SH-SY5Y (cell line): ENCODE measurements at regions not wholly inside any gene's neighbourhood (a gene's known extent, or its start where the extent isn't known, plus 50 kb on each side); places are given as distances from the start of the nearest gene placed in this dataset.

Source experiments
- GATA2 ChIP-seq: IDR thresholded peaks from 2 replicates; pipeline ENCODE4 v1.6.1; 2011; ENCODE audit warnings: mild to moderate bottlenecking, low read depth, low read length
- GATA3 ChIP-seq: IDR thresholded peaks from 2 replicates; pipeline ENCODE4 v1.6.1; 2011; ENCODE audit warnings: low read depth, mild to moderate bottlenecking, low read length, moderate library complexity

DNA sequence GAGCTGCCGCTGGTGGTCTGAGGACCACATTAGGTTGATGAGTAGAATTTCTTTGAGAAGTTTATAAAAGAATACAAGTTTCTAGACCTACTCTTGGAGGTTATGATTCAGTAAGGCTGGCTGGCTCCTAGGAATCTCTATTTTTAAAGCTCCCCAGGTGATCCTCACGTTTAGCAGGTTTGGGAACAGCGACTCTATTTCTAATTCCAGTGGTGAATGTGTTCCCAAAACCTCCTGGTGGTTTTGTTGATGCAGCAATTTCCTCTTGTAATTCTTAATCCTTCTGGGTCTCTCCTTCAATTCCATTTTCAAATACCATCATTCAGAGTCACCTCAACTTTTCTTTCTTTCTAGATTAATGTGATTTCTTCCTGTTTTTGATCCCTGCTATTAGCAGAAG lies 215.9 kb upstream of the RFX3 start:
- TF ChIP-seq GATA3 (no peak), GATA2 (no peak)

DNA sequence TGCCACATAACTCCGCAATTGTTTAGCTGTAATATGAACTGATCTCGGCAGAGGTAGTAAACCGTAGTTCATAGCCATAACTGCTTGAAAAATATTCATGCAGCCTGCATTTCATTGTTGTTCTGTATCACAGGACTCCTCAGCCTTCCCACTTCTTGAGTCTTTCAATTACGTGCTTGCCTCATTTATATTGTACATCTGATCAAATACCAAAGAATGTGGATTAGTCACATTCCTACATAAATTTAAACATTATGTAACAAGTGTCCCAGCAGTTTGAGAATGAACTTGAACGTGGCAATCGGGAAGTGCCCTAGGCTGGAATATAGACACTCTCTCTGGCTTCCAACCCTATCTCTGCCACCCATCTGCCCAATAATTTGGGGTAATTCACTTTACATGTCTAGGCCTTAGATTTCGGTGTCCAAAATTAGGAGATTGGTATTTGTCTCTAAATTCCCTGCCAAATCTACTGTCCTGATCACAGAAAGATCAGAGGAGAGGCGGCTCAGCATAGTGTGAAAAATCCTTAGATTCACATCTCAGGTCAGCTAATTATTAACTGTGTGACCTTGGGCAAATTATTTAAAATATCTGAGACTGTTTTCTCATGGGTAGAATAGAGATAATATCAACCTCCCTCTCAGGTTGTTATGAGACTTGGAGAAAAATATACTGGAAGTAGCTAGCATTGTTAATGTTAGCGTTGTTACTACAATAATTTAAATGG lies 215.1 kb upstream of the RFX3 start:
- TF ChIP-seq GATA3: no peak
- TF ChIP-seq GATA2: no peak; the same call in 1 of the 2 replicates

DNA sequence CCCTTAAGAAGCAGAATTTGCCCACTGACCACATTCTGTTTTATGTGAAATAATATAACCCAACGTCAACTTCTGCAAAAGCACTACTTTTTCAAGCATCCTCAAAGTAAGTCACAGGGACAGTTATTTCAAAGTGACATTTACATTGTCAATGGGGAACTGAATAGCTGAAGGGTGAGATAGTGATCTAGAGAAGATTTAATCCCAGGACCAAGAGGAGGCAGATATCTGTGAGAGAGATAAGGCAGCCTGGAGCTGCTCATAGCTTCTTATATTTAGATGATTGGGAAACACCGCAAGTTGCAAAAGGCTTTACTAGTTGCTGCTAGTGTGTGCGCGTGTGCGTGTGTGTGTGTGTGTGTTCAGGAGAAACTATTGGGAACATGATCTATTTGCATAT lies 210.4 kb upstream of the RFX3 start:
- no peak for TF ChIP-seq GATA2
- TF ChIP-seq GATA3: no peak

DNA sequence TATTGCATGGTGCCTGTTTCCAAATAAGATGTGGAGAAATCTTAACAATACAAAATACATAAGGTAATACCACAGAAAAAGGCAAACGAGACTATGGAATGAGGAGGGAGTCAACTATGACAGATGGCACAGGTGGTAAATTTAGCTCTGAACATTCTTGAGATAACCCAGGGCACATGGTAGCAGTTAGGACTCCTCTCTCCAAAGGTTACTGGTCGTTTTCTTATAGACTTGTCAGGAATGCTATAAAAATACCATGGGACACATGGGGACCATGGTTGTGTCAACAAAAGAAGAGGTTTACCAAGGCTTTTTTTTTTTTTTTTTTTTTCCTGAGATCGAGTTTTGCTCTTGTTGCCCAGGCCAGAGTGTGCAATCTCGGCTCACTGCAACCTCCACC lies 209.4 kb upstream of the RFX3 start:
- TF ChIP-seq GATA2: no peak
- no peak for TF ChIP-seq GATA3

DNA sequence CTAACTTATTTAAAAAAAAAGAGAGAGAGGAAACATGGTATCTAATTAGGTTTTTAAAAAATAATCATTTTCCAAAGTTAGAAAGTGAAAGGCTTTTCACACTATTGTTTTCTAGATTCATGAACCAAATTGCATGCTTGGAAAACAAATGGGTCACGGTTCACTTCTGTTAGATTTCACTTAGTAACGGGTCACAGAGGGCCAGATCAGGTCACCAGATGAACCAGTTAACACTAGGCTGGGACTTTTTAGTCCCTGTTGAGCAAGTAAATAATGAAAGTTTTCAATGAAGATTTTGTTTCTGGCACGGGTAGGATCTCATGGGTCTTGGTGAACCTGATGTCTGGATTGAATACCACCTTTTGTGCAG lies 207.2 kb upstream of the RFX3 start:
- TF ChIP-seq GATA2: no peak
- no peak for TF ChIP-seq GATA3

DNA sequence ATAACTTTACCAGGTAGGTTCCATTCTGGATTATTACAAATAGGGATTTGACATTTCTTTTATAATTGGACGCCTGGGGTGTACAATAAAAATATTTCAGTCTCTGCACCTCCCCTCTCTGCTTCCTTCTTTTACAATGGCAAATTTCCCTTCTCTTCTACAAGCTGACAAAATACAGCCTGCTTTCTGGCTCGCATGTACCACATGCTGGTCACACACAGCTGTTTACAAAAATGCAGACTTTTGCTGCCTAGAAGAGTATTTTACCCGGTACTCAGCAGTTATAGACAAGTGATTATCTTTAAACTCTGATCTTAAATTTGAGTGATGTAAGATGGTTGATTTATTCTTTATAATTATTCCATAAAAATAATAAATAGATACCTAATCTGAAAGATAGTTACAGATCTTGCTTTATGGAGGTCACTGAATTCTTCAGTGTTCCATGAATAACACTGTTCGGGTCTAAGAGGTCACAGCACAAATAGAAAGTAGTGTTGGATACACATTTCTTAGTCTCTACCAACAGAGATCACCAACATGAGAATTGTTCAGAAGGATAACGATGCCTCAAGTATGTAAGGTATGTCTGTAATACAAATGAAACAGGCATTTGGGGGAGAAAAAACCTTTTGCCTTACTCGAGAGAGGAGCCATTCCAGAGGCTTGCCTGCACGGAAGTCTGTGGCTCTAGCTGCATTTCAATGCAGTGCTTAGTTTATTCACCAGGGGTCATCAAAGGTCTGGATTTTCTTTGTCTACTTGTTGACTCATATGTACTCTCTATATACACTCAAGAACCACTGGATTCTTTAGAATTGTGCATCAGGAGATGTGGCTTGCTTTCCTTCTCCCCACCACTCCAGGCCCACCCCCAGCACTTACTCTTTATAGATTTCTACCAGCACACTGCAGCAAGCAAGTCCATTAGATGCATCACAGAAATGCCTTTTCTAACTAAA lies 206.6 kb upstream of the RFX3 start:
- TF ChIP-seq GATA2 (no peak), GATA3 (no peak)

DNA sequence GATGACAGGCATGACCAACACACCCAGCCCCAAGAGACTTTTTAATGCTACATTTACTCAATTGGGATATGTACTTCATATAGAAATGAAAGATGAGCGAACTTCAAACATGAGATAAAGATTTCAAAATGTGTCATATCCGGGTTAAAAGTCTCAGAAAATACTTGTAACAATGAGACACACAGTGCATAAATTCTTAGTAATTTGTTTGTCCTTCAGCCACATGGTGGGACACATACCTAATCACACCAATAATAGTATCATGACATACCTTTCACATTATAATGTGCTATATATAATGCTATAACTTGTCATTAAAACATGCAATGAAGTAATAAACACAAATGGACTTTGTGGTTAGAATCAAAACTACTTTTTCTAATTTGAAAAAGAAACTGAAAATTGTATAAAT lies 204.7 kb upstream of the RFX3 start:
- TF ChIP-seq GATA2: no peak
- no peak for TF ChIP-seq GATA3

DNA sequence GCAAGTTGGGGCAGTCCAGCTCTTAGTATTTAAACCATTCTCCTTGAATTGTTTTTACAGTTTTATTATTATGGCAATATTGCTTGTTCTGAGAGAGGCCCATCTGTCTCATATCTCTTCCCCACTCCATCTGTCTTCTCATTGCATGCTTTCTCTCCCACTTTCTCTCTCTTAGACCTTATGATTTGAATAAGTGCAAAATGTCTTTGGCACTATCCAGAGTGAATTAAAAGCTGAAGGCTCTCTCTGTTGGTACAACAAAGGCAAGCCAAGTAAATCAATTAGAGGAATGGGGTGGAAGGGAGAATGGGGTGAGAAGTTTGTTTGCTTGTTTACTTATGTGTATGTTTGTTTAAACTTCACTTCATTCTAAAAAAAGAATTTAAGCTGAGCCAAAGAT lies 195.3 kb upstream of the RFX3 start:
- TF ChIP-seq GATA2 (no peak), GATA3 (no peak)

DNA sequence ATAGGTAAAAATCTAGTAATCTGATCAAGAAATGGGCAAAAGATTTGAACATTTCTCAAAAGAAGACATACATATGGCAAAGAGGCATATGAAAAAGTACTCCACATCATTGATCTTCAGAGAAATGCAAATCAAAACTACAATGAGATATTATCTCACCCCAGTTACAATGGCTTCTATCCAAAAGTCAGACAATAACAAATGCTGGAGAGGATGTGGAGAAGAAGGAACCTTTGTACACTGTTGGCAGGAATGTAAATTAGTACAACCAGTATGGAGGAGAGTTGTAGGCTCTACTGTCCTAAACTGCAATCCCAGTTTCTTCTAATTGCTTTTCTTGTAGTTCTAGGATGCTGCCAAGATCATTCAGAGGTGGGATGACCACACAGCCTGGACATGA lies 193.5 kb upstream of the RFX3 start:
- TF ChIP-seq GATA2 (no peak), GATA3 (no peak)

DNA sequence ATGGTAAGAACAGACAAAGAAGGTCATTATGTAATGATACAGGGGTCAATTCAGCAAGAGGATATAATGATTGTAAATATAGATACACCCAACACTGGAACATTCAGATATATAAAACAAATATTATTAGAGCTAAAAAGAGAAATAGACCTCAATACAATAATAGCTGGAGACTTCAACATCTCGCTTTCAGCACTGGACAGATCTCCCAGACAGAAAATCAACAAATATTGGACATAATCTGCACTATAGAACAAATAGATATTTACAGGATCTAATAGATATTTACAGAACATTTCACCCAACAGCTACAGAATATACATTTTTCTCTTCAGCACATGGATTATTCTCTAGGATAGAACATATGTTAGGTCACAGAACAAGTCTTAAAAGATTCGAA lies 190.6 kb upstream of the RFX3 start:
- TF ChIP-seq GATA2: no peak
- no peak for TF ChIP-seq GATA3

DNA sequence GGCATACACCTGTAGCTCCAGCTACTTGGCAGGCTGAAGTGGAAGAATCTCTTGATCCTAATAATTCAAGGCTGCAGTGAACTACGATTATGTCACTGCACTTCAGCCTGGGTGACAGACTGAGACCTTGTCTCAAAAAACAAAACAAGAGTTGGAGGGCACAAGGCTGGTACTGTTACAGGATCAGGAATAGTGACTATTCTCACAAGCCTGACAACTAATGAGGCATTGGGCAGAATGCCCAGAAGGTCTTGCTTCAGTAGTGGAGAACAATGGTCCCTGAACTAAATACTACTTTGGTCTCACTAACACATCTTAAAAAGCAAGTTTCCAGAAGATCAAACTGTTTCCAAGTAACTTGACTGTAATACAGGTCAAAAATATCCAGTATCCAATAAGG lies 182.9 kb upstream of the RFX3 start:
- no peak for TF ChIP-seq GATA3
- no peak for TF ChIP-seq GATA2

DNA sequence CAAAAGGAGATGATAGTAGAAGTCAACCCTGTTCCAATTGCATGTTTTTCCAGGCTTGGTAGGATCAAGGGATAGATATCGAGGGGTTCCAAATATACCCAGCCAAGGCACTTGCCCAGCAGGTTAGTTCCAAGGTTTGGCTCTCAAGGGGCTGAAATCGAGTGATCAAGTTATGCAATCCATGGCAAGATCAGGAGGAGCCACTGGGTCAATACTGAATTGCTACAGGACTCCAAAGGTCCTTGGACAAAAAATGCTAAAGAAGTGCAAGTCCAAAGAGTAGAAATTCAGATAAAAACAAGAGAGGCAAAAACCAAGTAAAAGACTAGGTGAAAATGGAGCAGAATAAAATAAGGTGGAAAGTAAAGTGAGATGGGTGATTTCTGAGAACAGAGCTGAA lies 179.1 kb upstream of the RFX3 start:
- TF ChIP-seq GATA3: no peak
- no peak for TF ChIP-seq GATA2

DNA sequence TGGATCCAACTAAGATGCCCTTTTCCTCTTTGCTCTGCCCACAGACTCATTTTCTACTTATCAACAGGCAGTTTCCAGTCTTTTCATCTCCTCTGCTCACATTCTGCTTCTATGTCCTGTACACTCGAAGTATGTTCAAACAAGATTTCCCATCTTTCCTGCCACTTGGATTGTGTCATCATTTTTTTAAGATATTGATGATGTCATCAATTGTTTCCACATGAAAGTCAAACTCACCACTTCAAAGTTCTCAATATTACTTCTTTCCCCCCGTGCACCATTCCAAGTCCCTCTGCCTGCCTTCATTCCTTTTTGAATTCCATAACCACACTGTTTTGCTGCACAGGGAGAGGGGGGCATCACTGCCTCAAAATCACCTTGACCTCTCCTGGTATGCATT lies 175.0 kb upstream of the RFX3 start:
- TF ChIP-seq GATA2 (no peak), GATA3 (no peak)

DNA sequence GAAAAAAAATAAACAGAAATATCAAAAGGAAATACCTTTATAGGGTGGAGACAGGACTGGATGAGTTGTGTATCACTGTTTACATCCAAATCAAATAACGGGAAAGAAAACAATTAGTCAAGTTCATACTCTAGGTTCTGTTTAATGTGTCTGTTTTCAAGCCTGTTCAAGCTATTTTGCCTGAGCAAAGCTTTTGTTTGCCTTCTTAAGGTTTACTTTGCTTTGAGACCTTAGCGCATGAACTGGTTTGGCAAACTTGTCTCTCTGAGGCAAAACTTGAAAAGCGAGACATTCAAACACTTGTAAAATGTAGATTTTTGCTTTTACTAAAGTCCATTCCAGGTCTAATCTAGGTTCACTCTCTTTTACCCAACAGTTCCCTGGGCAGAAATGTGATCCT lies 174.1 kb upstream of the RFX3 start:
- TF ChIP-seq GATA3 (no peak), GATA2 (no peak)

DNA sequence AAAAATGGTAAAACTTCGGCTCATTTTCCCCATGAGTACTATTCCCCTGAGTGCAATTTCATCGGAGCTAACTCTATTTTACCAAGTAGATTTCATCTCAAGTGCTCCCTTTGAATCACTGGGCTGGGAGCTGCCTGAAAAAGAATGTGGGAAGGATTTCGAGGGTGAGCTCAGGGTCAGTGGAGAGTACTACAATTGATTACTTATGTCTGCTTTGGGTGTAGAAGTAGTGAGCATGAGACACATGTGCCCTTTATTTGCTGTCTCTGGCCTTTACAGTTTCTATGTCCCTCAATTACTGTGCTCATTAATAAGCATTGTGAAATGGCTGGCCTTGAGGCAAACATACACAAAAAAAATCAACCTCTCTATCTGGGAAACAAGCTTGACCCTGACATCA lies 172.7 kb upstream of the RFX3 start:
- no peak for TF ChIP-seq GATA2
